Activated T-cell treated with anti-CD3 and anti-CD28 coated beads, Interleukin-2, amount 50 U/mL, for 1 hour (primary cell): ENCODE measurements at regions not wholly inside any gene's neighbourhood (a gene's known extent, or its start where the extent isn't known, plus 50 kb on each side); places are given as distances from the start of the nearest gene placed in this dataset.
A peak's percentile ranks its signal among the peaks of the same experiment; 100 is the strongest.
"Not testable (repeated sequence)": the region's sequence is repeated elsewhere in the genome, so short reads cannot be mapped to it uniquely, and the experiment has no call there.

ENCODE experiments used
- DNase-seq: peaks from one replicate; pipeline ENCODE4 v3.0.0-alpha.2; 2020

GRCh38 chr1:99481-99880 lies 352.0 kb downstream of the OR4F29 start:
- DNase-seq = not testable (repeated sequence)

GRCh38 chr1:98811-99210 lies 352.7 kb downstream of the OR4F29 start:
- not testable (repeated sequence) for DNase-seq

- DNase-seq = not testable (repeated sequence)
These were observed 360.2 kb downstream of the OR4F29 start for GRCh38 chr1:91279-91678.

- not testable (repeated sequence) for DNase-seq
These were observed 363.4 kb downstream of the OR4F29 start for GRCh38 chr1:88110-88509.

DNA sequence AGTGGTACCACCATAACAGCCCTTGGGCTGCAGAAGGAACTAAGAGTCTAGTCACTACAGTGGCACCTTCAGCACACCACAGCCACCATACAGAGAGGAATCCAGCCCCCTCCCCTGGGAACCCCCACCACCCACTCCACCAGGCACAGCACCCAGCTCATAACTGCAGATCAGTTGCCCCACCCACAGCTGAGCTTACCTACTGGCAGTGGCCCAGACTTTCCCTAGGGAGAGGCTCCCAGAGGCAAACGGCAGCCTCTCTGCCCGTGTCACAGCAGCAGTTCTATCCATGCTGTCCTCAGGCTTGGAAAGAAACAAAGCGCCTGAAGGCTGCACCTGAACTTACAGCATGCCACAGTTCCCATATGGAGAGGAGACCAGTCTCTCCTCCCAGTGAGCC lies 372.3 kb downstream of the OR4F29 start:
- not testable (repeated sequence) for DNase-seq

GRCh38 chr1:65119-65518 lies 386.4 kb downstream of the OR4F29 start, which contains the start of gene OR4F5:
TSS of gene OR4F5 (plus strand) at chr1:65419.
- not testable (repeated sequence) for DNase-seq

DNA sequence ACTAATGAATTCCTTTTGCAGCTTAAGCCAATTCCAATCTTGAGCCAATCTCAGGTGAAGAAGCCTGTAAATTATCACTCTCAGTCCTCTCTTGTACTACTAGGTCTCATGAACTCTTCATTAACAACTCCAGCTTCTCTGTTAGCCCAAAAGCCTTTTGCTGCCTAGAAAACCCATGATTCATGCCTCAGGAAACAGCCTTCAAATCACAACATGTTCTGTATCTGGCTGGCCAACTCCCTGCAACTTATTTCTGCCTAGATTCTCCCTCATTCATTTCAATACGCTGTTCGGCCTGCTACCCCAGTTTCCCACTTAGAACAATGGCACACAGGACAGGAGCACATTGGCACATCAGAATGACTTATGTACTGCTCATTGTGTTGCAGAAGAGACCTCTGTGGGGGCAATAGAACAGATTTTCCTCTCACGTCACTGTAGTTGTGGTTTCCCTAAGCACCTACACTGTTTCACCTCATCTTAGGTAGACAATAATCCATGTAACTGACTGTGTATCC lies 395.4 kb downstream of the OR4F29 start:
- not testable (repeated sequence) for DNase-seq

DNA sequence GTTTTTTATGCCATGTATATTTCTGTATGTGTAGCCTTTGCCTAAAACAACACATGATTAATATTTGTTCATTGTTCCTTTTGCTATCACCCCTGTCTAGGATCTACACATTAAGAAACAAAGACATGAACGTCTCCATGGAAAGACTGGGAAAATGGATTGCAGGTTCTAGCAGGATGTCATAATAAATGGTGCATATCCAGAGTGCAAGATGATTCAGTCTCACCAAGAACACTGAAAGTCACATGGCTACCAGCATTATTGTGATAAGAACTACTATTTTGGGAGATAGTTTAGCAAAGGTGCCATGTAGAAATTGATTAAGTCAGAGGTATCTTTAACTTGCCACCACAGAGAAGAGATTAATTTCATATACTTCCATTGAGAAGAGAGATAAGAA lies 398.3 kb downstream of the OR4F29 start:
- not testable (repeated sequence) for DNase-seq

DNA sequence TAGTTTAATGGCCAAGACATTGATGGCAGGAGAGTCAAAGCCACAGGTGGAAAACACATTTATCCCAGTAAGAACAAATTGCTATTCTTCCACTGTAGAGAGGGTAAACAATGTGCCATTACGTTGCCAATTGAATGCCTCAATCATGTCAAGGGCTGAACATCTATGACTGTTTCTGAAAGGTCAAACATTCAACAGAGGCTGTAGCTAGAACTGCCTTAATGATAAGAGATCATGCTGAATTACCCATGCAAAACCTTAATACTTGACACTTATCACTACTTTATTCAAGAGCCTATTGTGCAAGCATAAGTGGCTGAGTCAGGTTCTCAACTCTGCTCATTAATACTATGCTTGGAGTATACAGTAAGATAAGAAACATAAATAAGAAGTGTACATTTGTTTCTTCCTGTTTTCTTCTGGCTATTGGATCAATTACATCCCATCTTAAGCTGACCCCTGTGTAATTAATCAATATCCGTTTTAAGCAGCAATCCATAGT lies 409.5 kb downstream of the OR4F29 start:
- not testable (repeated sequence) for DNase-seq

GRCh38 chr1:41197-41596 lies 410.3 kb downstream of the OR4F29 start:
- not testable (repeated sequence) for DNase-seq

DNA sequence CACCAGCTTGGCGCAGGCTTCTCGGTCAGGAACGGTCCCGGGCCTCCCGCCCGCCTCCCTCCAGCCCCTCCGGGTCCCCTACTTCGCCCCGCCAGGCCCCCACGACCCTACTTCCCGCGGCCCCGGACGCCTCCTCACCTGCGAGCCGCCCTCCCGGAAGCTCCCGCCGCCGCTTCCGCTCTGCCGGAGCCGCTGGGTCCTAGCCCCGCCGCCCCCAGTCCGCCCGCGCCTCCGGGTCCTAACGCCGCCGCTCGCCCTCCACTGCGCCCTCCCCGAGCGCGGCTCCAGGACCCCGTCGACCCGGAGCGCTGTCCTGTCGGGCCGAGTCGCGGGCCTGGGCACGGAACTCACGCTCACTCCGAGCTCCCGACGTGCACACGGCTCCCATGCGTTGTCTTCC lies 422.3 kb downstream of the OR4F29 start:
- DNase-seq = not testable (repeated sequence)

DNA sequence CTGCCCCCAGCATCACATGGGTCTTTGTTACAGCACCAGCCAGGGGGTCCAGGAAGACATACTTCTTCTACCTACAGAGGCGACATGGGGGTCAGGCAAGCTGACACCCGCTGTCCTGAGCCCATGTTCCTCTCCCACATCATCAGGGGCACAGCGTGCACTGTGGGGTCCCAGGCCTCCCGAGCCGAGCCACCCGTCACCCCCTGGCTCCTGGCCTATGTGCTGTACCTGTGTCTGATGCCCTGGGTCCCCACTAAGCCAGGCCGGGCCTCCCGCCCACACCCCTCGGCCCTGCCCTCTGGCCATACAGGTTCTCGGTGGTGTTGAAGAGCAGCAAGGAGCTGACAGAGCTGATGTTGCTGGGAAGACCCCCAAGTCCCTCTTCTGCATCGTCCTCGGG lies 434.2 kb downstream of the OR4F29 start:
- peak; percentile 18 for DNase-seq

DNA sequence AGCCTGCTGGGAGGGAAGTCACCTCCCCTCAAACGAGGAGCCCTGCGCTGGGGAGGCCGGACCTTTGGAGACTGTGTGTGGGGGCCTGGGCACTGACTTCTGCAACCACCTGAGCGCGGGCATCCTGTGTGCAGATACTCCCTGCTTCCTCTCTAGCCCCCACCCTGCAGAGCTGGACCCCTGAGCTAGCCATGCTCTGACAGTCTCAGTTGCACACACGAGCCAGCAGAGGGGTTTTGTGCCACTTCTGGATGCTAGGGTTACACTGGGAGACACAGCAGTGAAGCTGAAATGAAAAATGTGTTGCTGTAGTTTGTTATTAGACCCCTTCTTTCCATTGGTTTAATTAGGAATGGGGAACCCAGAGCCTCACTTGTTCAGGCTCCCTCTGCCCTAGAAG lies 435.5 kb downstream of the OR4F29 start:
- not testable (repeated sequence) for DNase-seq

DNA sequence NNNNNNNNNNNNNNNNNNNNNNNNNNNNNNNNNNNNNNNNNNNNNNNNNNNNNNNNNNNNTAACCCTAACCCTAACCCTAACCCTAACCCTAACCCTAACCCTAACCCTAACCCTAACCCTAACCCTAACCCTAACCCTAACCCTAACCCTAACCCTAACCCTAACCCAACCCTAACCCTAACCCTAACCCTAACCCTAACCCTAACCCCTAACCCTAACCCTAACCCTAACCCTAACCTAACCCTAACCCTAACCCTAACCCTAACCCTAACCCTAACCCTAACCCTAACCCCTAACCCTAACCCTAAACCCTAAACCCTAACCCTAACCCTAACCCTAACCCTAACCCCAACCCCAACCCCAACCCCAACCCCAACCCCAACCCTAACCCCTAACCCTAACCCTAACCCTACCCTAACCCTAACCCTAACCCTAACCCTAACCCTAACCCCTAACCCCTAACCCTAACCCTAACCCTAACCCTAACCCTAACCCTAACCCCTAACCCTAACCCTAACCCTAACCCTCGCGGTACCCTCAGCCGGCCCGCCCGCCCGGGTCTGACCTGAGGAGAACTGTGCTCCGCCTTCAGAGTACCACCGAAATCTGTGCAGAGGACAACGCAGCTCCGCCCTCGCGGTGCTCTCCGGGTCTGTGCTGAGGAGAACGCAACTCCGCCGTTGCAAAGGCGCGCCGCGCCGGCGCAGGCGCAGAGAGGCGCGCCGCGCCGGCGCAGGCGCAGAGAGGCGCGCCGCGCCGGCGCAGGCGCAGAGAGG lies 441.3 kb downstream of the OR4F29 start:
- DNase-seq = not testable (repeated sequence)
